A673 (cell line): ENCODE measurements at regions not wholly inside any gene's neighbourhood (a gene's known extent, or its start where the extent isn't known, plus 50 kb on each side); places are given as distances from the start of the nearest gene placed in this dataset.

Source experiments
- CTCF ChIP-seq: fragments of 300-800, 200-600 bp; sonication (generic); conservative IDR thresholded peaks from 2 replicates; pipeline ENCODE4 v1.5.1; 2017; ENCODE audit warnings: low read depth, mild to moderate bottlenecking, antibody characterized with exemption, low read length, moderate library complexity, mixed read lengths
- EZH2 ChIP-seq: fragments of 200-600 bp; sonication (generic); IDR thresholded peaks from 2 replicates; pipeline ENCODE4 v1.6.1; 2017; ENCODE audit warnings: borderline replicate concordance, low read depth, mild to moderate bottlenecking, mixed read lengths, antibody characterized with exemption, low read length; ENCODE audit not compliant: poor library complexity, severe bottlenecking

- TF ChIP-seq CTCF (peak; percentile 49), EZH2 (no peak)
Measured at GRCh38 chr18:31241900-31242409, 76.0 kb upstream of the DSG1 start.
